ENCODE measurements at regions not wholly inside any gene's neighbourhood (a gene's known extent, or its start where the extent isn't known, plus 50 kb on each side); places are given as distances from the start of the nearest gene placed in this dataset.
A peak's percentile ranks its signal among the peaks of the same experiment; 100 is the strongest.

DNA sequence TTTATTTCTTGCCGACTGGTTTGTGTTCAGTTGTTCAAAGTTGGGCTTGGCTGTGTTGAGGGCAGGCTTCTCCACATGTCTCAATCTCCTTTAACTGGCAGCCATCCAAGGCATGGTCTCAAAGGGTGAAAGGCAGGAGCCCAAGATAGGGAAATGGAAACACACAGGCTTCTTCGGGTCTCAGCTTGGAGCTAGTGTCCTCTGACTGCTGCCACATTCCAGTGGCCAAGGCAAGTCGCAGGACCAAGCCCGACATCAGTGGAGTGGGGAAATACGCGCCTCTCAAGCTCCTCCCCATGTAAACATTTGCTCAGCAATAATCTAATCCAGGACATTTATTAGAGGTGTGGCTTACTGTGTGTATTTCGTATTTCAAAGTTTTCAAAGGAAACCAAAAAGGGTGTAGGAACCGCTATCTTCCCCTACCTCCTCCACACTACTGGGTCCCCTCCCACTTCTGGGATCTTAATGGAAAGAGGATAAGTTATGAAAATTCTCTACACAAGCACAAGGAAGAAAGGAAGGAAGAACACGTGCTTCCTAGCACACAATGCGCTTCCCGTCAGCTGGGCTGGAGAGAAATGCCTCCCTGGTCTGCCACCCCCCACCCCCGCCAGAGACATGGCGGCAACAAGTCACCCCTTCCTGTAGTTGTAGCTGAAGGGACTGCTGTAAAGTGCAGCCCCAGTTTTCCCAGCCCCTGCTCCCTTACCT, 181.7 kb downstream of the FAM43A start:
- DNase-seq (ENCODE audit: low spot score), result no peak
- TF ChIP-seq, protein P1, sequence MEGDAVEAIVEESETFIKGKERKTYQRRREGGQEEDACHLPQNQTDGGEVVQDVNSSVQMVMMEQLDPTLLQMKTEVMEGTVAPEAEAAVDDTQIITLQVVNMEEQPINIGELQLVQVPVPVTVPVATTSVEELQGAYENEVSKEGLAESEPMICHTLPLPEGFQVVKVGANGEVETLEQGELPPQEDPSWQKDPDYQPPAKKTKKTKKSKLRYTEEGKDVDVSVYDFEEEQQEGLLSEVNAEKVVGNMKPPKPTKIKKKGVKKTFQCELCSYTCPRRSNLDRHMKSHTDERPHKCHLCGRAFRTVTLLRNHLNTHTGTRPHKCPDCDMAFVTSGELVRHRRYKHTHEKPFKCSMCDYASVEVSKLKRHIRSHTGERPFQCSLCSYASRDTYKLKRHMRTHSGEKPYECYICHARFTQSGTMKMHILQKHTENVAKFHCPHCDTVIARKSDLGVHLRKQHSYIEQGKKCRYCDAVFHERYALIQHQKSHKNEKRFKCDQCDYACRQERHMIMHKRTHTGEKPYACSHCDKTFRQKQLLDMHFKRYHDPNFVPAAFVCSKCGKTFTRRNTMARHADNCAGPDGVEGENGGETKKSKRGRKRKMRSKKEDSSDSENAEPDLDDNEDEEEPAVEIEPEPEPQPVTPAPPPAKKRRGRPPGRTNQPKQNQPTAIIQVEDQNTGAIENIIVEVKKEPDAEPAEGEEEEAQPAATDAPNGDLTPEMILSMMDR (IDR thresholded peaks at IDR 0.05; ENCODE audit: extremely low read depth, missing control alignments), result no peak

DNA sequence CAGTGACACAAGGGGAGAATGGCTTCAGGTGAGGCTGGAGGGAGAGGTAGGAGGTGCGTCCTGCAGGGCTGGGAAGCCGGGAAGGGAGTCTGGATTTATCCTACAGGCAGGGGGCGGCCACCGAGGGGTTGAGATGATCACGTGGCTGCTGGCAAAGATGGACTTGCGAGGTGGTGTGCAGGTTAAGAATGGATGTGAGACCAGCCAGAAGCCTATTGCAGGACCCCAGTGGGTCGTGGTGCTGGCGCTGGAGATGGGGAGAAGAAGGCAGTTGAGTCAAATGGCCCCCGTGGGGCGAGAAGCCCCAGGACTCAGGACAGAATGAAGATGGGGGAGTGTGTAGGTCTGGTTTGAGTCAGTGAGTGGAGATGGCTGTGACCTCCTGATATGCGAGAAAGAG, 183.1 kb downstream of the FAM43A start:
- no peak for DNase-seq (ENCODE audit: low spot score)
- TF ChIP-seq, protein P1 (IDR thresholded peaks at IDR 0.05; ENCODE audit: extremely low read depth, missing control alignments), result no peak

DNA sequence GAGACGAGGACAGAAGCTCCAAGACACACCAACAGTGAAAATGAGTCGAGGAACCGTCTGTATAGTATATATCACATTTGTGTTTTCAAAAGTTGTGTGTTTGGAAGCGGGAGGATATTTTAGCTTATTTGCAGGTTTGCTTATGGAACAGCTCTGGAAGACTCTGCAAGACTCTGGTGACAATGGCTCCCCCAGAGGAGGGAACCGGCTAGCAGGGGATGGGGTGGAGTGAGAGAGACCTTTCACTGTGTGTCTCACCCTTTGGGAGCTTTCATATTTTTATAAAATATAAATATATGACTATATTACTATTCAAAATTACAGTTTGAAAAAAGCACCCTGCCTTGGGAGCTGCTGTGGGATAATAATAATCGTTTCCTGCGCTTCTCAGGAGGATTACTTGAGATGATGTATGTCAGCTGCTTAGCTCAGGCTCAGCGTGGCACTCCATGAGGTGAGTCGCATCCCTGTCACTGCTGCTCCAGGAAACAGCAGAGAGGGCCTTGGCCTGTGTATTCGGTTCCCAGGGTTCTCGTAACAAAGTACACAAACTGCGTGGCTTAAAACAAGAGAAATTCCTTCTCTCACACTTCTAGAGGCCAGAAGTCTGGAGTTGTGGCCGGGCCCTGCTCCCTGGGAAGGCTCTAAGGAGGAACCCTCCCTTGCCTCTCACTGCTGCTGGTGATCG, 183.9 kb downstream of the FAM43A start:
- DNase-seq (ENCODE audit: low spot score), result no peak
- TF ChIP-seq, protein P1 (IDR thresholded peaks at IDR 0.05; ENCODE audit: extremely low read depth, missing control alignments), result no peak

DNA sequence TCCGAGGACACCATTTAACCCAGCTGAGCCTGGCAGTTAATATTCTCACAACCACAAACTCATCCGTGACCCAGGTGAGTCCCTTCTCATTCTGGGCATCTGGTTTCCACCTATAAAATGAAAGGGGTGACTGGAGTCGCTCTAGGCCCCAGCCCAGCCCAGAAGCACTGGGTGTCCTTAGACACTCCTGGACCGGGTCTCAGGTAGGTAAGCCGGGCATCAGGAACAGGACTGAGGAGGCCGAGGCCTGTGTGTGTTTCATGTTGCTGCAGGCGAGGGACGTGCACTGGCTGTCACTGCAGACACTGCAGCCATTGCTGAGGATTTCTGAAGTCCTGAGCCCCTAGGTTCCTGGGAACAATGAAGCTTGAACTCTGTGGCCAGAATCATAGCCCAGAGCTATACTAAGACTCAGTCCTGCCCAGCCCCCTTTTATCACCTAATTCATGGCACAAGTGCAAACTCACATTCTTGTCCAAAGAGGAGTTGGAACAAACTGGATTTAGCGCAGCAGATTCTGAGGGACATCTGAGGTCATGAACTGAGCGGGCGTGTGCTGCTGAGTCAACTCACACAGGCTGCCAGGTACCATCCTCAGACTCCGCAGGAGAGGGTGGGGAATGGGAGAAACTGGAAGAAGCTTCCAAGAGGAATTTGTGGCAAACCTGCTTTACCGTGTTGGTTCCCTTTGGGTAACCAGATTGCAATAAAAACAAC, 184.9 kb downstream of the FAM43A start:
- TF ChIP-seq, protein P1 (IDR thresholded peaks at IDR 0.05; ENCODE audit: extremely low read depth, missing control alignments), result no peak
- no peak for DNase-seq (ENCODE audit: low spot score)

DNA sequence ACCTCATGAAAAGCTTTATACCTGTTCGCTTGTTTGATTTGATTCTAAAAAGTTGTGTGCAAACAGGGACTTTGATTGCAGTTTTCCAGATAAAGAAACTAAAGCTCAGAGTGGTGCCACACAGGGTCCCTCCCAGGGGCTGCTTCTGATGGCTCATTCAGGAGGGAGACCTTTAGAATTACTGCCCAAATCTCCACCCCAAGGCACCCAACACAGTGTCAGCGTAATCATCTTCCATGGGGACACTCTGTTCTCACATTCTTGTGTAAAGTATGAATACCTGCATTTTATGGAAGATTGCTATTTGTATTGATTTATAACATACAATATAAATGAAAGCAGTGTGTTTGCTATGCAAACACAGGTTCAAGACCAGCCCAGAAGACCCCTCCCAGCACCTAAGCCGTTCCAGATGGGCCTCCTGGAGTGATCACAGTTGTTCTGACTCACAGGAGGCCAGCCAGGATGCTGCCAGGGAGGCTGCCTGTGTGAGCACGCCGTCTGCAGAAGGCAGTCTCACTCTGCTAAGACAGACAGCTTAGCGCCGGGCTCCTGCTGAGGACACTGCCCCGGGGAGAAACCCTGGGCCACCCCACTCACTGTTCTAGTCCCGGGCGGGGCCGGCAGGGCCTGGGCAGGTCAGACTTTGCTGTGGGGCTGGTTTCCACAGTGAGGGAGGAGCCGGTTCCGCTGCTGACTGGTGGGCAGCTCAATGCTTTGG, 185.6 kb downstream of the FAM43A start:
- TF ChIP-seq, protein P1 (IDR thresholded peaks at IDR 0.05; ENCODE audit: extremely low read depth, missing control alignments), result no peak
- DNase-seq (ENCODE audit: low spot score), result peak; percentile 49

DNA sequence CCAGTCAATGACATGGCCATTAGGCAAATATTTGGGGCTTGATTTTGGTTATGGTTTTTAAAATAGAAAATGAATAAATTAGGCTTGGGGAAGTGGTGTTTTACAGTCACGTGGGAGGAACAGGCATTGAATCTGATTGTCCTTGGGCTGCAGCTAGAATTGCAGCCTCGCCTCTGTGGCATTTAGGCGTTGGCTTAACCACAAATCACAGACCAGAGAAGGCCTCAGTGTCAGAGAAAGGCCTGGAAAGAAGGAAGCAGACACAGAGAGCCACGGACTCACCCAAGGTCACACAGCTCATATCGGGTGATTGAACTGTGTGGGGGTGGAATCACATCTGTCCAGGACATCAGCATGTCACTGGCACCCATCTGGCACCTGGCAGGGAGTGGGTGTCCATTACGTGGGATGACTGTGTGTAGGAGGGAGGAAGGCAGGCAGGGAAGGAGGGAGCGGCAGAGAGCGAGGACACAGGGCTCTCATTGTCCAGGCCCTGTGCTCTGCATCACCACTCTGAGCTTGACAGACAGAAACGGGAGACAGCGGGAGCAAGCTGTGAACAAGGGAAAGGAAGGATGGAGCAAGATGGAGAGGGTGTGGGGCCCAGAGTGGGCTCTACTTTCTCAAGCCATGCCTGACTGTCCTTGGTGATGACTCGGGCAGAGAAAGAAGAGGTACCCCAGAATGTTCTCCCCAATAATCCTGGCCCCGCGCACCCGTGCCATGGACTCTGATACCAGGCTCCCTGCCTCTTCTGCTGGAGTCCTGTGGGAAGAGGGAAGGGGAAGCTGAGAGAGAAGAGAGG, 186.4 kb downstream of the FAM43A start:
- TF ChIP-seq, protein P1 (IDR thresholded peaks at IDR 0.05; ENCODE audit: extremely low read depth, missing control alignments), result no peak
- DNase-seq (ENCODE audit: low spot score), result no peak

All from GM20000 (cell line).